GM19467 (cell line): ENCODE measurements at regions not wholly inside any gene's neighbourhood (a gene's known extent, or its start where the extent isn't known, plus 50 kb on each side); places are given as distances from the start of the nearest gene placed in this dataset.

ENCODE experiments used
- ATAC-seq: cut with Tn5 transposase; IDR thresholded peaks from one replicate; pipeline ENCODE4 v1.9.1; 2021; ENCODE audit warnings: mild to moderate bottlenecking, moderate library complexity; ENCODE audit not compliant: unreplicated experiment

DNA sequence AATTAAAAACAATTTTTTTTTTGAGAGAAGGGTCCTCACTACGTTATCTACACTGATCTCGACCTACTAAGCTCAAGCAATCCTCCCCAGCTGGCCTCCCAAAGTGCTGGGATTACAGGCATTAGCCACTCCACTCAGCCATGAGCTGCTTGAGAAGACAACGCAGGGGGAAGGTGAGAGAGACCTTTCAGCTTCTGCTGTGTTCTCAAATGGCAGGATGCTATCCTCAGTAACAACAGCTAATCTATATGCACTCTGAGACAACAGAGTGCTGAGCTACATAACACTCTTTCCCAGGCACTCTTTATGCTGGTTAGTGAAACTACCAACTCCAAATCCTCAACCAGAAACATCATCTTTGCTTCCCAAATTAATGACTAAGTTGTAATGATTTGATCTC, 526.1 kb downstream of the CCER1 start:
- no peak for ATAC-seq

DNA sequence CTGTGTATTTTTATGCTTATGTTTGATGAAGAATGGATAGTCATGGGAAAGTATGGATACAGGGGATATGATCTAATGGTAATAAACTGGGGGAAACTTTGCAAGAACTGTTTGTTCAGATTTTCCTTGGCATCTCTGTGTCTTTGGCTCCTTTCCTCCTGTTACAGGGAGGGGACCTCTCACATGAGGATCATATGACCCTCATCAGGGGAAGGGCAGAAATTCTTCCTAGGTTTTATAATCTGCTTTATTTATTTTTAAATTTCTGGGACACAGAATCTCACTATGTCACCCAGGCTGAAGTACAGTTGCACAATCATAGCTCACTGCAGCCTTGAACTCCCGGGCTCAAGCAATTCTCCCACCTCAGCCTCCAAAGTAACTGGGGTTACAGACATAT, 526.5 kb downstream of the CCER1 start:
- no peak for ATAC-seq

- no peak for ATAC-seq
Measured at GRCh38 chr12:90423965-90424364, 531.0 kb downstream of the CCER1 start.

DNA sequence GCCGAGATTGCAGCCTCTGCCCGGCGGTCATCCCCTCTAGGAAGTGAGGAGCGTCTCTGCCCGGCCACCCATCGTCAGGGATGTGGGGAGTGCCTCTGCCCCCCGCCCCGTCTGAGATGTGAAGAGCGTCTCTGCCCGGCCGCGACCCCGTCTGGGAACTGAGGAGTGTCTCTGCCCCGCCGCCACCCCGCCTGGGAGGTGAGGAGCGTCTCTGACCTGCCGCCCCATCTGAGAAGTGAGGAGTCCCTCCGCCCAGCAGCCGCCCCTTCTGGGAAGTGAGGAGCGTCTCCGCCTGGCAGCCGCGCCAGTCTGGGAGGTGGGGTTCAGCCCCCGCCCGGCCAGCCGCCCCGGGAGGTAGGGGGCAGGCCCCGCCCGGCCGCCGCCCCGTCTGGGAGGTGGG, 544.0 kb downstream of the CCER1 start:
- no peak for ATAC-seq

DNA sequence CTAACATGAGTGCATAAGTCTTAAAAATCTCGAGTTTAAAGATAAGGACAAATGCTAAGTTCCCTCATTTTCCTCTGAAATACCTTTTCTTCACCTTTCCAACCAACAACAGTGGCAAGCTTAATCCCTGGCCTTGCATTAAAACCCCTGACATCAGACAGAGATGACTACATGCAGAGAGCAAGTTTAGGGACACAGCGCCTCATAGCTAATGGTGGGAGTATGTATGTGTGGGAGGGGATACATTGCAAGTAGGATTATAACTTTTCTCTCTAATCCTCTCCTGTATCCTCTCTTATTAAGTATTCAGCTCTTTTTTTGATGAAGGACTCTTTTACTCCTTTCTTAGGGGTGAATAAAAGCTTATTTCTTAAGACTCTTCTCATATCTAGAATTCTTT, 547.1 kb downstream of the CCER1 start:
- no peak for ATAC-seq

GRCh38 chr12:90404071-90404470, 550.9 kb downstream of the CCER1 start:
- ATAC-seq = no peak

DNA sequence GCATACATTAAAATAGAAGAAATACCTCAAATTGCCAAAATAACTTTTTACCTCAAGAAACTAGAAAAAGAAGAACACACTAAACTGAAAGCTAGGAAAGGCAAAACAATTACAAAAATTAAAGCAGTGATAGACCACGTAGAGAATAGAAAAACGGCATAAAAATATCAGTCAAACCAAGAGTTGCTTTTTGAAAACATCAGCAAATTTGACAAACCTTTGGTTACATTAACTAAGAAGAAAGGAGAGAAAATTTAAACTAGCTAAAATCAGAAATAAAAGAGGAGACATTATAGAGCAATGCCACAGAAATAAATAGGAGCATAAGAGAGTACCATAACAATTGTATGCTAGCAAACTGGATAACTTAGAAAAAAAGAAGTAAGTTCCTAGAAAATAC, 553.8 kb downstream of the CCER1 start:
- no peak for ATAC-seq

- ATAC-seq = no peak
Measured at GRCh38 chr12:90399357-90399756, 555.6 kb downstream of the CCER1 start.

- no peak for ATAC-seq
Measured at GRCh38 chr12:90398285-90398836, 556.6 kb downstream of the CCER1 start.

DNA sequence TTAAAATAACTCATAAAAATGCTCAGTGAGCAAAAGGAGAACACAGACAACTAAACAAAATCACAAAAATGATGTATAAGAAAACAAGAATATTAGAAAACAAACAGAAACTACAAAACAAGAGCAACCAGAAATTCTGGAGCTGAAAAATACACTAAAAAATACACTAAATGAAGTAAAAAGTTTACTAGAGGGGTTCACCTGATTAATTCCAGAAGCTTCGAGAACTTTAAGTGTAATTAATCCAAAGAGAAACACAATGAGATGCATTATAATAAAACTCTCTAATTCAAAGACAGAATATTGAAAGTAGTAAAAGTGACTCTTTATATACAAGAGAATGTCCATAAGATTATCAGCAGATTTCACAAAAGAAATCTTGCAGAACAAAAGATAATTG, 558.4 kb downstream of the CCER1 start:
- ATAC-seq = no peak

DNA sequence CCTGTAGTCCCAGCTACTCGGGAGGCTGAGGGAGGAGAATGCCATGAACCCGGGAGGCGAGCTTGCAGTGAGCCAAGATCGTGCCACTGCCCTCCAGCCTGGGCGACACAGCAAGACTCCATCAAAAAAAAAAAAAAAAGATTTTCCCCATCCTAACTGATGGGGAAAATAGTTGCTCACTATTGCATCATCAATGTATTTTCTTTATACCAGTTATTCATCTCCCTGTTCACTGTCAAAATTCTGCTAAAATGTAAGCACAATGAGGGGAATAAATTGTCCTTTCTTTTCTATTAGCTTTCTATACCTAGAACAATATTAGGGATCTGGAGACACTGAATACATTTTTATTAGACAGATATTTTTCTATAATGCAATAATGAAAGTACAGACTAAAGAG, 561.3 kb downstream of the CCER1 start:
- ATAC-seq = no peak

- ATAC-seq = no peak
Measured at GRCh38 chr12:90393089-90393488, 561.9 kb downstream of the CCER1 start.

- ATAC-seq = no peak
Measured at GRCh38 chr12:90390947-90391346, 564.0 kb downstream of the CCER1 start.

GRCh38 chr12:90368081-90368480, 586.9 kb downstream of the CCER1 start:
- no peak for ATAC-seq

GRCh38 chr12:90366286-90366685, 588.7 kb downstream of the CCER1 start:
- no peak for ATAC-seq

DNA sequence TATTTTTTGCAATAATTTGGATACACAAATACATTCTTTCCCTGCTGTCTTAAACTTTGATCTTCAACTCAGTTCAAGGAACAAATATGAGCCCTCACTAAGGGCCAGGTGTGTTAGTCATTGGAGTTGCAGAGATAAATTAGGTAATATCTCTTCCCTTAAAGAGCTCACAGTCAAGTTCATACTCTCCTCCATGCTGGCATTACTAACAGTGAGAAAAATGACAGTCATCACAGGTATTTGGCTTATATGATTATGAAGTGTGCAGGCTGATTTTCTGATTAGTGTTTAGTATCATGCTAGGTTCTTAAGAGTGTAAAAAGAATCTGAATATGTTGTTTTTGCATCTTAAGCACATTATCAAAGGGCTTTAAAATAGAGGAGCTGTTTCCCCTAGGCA, 594.7 kb downstream of the CCER1 start:
- ATAC-seq = no peak

- ATAC-seq = no peak
Measured at GRCh38 chr12:90355711-90356355, 599.1 kb downstream of the CCER1 start.

DNA sequence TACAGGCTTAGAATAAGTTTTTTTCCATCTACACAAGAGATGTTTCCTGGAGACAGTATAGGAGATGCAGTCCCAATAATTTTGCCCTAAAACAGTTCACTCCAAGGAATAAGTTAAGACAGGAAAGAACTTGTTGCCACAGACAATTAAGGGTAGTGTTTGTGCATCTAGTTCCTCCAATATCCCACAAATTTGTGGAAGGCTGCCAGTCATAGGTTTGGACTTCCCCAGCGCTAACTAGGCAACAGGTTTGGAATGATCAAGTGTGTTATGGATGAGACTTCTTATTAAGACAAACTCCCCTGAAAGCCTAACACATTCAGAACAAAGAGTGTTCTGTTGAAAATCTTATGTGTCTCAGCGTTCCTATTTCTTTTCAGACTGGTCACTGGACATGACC, 611.0 kb downstream of the CCER1 start:
- ATAC-seq = no peak

GRCh38 chr12:90342081-90342480, 612.9 kb downstream of the CCER1 start:
- no peak for ATAC-seq

DNA sequence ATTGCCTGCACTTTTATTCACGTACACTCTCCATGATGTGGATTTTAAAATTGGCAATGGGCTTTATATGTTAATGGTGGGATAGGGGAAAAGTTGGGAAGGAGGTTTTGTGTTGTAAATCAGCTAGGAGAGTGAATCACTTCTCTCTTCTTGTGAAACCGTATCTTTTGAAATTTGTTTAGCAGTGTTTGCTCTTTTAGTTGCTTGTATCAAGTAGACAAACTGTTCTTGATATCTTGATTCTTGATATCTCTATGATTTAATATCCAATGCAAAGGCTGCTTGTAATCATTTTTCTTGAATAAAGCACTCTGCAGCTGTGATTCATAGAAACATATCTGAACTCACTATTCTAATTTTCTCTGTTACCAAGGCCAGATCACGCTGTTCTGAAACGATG, 615.1 kb downstream of the CCER1 start:
- ATAC-seq = no peak

- ATAC-seq = no peak
Measured at GRCh38 chr12:90338365-90338764, 616.6 kb downstream of the CCER1 start.

DNA sequence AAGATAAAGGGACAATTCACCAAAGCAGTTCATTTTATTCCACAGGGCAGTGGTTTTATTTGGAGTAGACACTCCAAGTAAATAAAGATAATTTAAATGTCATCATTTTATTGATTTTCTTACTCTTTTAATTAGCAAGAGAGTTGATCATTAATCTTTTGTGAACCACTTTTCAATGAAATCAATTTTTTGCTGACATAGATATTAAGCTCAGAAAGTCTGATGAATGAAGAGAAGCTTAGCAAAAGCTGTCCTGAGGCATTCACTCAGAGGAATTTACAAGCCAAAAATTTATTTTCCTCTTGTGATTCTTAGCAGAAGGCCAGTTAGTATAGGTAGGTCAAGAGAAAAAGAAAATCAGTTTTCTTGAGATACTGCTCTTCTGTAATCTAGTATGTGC, 618.0 kb downstream of the CCER1 start:
- no peak for ATAC-seq

DNA sequence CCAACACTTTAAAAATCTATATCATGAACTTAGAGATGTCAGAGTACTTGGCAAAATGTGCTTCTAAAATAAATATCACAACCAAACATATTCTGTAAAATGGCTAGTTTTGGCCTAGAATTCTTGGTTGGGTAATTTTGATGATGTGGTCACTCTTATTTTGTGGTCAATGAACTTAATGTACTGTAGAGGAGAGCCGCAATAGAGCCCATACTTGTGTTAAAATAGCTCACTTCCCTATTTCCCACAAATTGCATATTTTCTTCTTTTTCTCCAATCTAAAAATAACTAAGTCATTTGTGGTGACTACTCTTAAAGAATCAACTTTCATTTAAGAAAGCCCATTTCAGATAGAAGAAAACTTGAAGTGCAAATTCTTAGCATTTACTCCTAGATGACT, 619.4 kb downstream of the CCER1 start:
- no peak for ATAC-seq
